ENCODE measurements at regions not wholly inside any gene's neighbourhood (a gene's known extent, or its start where the extent isn't known, plus 50 kb on each side); places are given as distances from the start of the nearest gene placed in this dataset.

DNA sequence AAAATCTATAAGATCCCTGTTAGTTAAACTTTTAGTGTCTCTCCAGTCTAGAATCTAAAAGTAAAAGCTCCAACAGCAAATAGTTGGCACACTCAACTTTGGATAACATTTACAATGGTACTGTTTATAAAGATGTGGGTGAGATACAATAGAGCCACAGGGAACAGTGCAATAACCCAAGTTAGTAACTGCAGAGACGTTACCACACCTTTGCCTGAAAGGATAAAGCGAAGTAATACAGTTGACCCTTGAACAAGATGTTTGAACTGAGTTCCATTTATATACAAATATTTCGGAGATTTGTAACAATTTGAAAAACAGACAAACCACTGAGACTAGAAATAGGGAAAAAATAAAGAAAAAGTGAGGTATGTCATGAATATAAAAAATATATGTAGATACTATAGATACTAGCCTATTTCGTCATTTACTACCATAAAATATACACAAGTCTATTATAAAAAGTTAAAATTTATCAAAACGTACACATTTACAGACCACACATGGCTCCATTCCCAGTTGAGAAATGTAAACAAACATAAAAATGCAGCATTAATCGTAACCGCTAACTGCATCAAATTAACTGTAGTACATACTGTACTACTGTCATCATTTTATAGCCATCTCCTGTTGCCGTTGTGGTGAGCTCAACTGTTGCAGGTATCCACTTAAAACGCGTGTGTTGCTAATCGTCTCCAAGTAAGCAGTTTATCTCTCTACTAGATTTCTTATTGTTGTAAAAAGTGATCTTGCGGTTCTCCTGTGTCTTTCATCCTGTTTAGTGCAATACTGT, 56.5 kb upstream of the HIF1A start (continued):
- TF ChIP-seq HDAC6 (IDR thresholded peaks at IDR 0.05; ENCODE audit: low read depth, low read length) (no peak), CBX5 (IDR thresholded peaks at IDR 0.05; ENCODE audit: low read depth, low read length) (no peak), CEBPB (IDR thresholded peaks at IDR 0.05; ENCODE audit: low read depth, low read length) (no peak), POLR2AphosphoS5 (IDR thresholded peaks at IDR 0.05; ENCODE audit: low read depth, low read length) (no peak), NRF1 (IDR thresholded peaks at IDR 0.05; ENCODE audit: low read depth, low read length) (no peak)
- TF ChIP-seq, protein P1, sequence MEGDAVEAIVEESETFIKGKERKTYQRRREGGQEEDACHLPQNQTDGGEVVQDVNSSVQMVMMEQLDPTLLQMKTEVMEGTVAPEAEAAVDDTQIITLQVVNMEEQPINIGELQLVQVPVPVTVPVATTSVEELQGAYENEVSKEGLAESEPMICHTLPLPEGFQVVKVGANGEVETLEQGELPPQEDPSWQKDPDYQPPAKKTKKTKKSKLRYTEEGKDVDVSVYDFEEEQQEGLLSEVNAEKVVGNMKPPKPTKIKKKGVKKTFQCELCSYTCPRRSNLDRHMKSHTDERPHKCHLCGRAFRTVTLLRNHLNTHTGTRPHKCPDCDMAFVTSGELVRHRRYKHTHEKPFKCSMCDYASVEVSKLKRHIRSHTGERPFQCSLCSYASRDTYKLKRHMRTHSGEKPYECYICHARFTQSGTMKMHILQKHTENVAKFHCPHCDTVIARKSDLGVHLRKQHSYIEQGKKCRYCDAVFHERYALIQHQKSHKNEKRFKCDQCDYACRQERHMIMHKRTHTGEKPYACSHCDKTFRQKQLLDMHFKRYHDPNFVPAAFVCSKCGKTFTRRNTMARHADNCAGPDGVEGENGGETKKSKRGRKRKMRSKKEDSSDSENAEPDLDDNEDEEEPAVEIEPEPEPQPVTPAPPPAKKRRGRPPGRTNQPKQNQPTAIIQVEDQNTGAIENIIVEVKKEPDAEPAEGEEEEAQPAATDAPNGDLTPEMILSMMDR (IDR thresholded peaks at IDR 0.05; ENCODE audit: control extremely low read depth in 1 of 3, insufficient read depth in 1 of 3, low read depth in 1 of 3, low read length in 3 of 3) = no peak
- TF ChIP-seq, protein P2, sequence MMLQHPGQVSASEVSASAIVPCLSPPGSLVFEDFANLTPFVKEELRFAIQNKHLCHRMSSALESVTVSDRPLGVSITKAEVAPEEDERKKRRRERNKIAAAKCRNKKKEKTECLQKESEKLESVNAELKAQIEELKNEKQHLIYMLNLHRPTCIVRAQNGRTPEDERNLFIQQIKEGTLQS (IDR thresholded peaks at IDR 0.05; ENCODE audit: insufficient read depth, low read depth, low read length) = no peak

All from H1 (cell line).